GM12864 (cell line): ENCODE measurements at regions not wholly inside any gene's neighbourhood (a gene's known extent, or its start where the extent isn't known, plus 50 kb on each side); places are given as distances from the start of the nearest gene placed in this dataset.

Source experiments
- DNase-seq: peaks from one replicate; pipeline ENCODE4 v3.0.0-alpha.2; 2011; ENCODE audit warnings: low read depth
- H3K4me3 ChIP-seq: 2 replicates; pipeline ENCODE4 v1.5.1; 2011; ENCODE audit warnings: mild to moderate bottlenecking, low read depth, low read length, control low read depth
- TF ChIP-seq, protein P1 (sequence below): IDR thresholded peaks from 2 replicates; pipeline ENCODE4 v1.5.1; 2011; ENCODE audit warnings: low read depth, mild to moderate bottlenecking, moderate library complexity, low read length, control low read depth, inconsistent platforms; ENCODE audit errors: missing control alignments

- TF ChIP-seq, protein P1, sequence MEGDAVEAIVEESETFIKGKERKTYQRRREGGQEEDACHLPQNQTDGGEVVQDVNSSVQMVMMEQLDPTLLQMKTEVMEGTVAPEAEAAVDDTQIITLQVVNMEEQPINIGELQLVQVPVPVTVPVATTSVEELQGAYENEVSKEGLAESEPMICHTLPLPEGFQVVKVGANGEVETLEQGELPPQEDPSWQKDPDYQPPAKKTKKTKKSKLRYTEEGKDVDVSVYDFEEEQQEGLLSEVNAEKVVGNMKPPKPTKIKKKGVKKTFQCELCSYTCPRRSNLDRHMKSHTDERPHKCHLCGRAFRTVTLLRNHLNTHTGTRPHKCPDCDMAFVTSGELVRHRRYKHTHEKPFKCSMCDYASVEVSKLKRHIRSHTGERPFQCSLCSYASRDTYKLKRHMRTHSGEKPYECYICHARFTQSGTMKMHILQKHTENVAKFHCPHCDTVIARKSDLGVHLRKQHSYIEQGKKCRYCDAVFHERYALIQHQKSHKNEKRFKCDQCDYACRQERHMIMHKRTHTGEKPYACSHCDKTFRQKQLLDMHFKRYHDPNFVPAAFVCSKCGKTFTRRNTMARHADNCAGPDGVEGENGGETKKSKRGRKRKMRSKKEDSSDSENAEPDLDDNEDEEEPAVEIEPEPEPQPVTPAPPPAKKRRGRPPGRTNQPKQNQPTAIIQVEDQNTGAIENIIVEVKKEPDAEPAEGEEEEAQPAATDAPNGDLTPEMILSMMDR: no peak
- no peak for DNase-seq
- H3K4me3 ChIP-seq: no peak overlapping the region
Measured at GRCh38 chr16:59665618-59666220, 931.6 kb upstream of the GOT2 start.

DNA sequence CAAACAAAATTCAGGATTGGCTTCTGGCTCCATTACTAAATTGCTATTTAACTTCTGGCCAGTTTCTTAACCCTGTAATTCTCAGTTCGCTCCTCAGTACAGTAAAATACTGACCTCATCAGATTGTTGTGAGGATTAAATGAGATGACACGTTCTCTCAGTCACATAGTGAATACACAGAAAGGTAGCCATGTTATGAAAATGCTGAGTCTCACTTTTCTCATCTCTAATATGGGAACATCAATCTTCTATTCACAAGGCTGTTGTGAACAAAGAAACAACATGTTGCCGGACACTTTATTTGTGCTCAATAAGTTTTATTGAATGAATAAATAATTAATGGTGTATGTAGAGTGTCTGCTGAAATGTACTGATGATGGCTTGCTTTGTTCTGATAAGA is 924.5 kb upstream of the GOT2 start:
- no peak overlapping the region for H3K4me3 ChIP-seq
- TF ChIP-seq, protein P1: no peak
- no peak for DNase-seq

- DNase-seq: no peak
Measured at GRCh38 chr16:59655031-59655430, 920.9 kb upstream of the GOT2 start.

GRCh38 chr16:59654455-59654854 is 920.3 kb upstream of the GOT2 start:
- H3K4me3 ChIP-seq: no peak overlapping the region
- TF ChIP-seq, protein P1: no peak
- DNase-seq: no peak

More at GRCh38 chr16:59655031-59655430, 920.9 kb upstream of the GOT2 start:
- H3K4me3 ChIP-seq: no peak overlapping the region
- TF ChIP-seq, protein P1: no peak

DNA sequence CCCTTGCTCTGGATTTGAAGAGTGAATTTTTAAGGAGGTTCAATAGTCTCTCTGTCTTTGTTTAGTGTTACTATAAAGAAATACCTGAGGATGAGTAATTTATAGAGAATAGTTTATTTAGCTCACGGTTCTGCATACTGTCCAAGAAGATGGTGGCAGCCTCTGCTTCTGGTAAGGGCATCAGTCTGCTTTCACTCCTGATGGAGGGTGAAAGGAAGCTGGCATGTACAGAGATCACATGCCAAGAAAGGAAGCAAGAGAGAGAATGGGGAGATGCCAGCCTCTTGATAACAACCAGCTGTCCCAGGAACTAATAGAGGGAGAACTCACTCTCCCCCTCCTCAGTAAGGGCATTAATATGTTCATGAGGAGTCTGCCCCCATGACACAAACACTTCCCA is 917.5 kb upstream of the GOT2 start:
- no peak overlapping the region for H3K4me3 ChIP-seq
- TF ChIP-seq, protein P1: no peak
- no peak for DNase-seq

- TF ChIP-seq, protein P1: no peak
- H3K4me3 ChIP-seq: no peak overlapping the region
- DNase-seq: no peak
Measured at GRCh38 chr16:59645194-59645593, 911.1 kb upstream of the GOT2 start.

- H3K4me3 ChIP-seq: no peak overlapping the region
- TF ChIP-seq, protein P1: no peak
- DNase-seq: no peak
Measured at GRCh38 chr16:59635674-59636073, 901.6 kb upstream of the GOT2 start.
